ENCODE measurements at regions not wholly inside any gene's neighbourhood (a gene's known extent, or its start where the extent isn't known, plus 50 kb on each side); places are given as distances from the start of the nearest gene placed in this dataset.

DNA sequence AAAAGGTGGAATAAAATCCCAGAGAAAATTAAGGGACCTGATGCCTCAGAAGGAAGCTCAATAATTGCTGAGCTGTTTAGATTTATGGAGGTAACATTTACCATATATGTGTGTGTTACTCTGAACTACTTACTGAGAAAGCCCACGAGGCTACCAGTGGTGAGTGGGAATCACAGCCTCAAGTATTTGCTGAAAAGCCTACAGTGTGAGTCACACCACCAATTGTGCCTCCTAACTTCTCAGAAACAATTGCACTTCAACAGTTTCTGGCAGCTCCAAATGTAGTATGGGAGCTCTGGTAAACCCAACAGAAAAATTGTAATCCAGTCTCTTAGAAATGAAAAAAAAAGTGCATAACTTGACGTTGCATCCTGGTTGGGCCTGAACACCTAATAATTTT, 551.6 kb downstream of the PRDM9 start:
- no peak overlapping the region for H3K9ac ChIP-seq (ENCODE audit: low read length)
- H3K4me1 ChIP-seq (ENCODE audit: control insufficient read depth, insufficient read depth, low read length): no peaks in the 10 kb centered on the region
- no peaks in the 10 kb centered on the region for H3K27me3 ChIP-seq (ENCODE audit: control insufficient read depth, insufficient read depth, low read length)
- H3K36me3 ChIP-seq (ENCODE audit: control insufficient read depth, insufficient read depth, low read length): no peaks in the 10 kb centered on the region
- no peaks in the 10 kb centered on the region for H3K9me3 ChIP-seq (ENCODE audit: control insufficient read depth, insufficient read depth, low read depth, low read length)
- H3K4me3 ChIP-seq (ENCODE audit: low read depth, low read length): no peak overlapping the region
- H3K27ac ChIP-seq (ENCODE audit: low read depth, low read length): no peak overlapping the region

GRCh38 chr5:24059716-24060115, 552.3 kb downstream of the PRDM9 start:
- Histone ChIP-seq H3K4me3 (ENCODE audit: low read depth, low read length) (no peak overlapping the region), H3K27ac (ENCODE audit: low read depth, low read length) (no peak overlapping the region), H3K9ac (ENCODE audit: low read length) (no peak overlapping the region), H3K4me1 (ENCODE audit: control insufficient read depth, insufficient read depth, low read length) (no peaks in the 10 kb centered on the region), H3K36me3 (ENCODE audit: control insufficient read depth, insufficient read depth, low read length) (no peaks in the 10 kb centered on the region), H3K9me3 (ENCODE audit: control insufficient read depth, insufficient read depth, low read depth, low read length) (no peaks in the 10 kb centered on the region), H3K27me3 (ENCODE audit: control insufficient read depth, insufficient read depth, low read length) (no peaks in the 10 kb centered on the region)

DNA sequence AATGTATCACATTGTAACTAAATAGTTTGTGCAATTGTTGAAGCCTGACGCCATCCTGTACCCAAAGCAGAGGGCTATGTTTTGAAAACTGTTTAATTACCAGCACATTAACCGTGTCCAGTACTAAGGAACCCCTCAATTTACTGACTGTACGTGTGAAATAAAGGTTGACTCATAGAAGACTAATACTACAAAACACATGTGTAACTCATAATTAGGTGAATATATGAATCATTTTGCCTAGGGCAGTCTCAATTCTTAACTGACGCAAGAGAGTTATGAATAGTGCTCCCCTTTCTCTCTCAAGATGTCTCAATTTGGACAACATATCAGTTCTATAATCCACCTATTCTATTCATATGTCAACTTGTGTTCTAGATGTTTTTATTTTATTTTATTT, 558.4 kb downstream of the PRDM9 start:
- no peaks in the 10 kb centered on the region for H3K4me1 ChIP-seq (ENCODE audit: control insufficient read depth, insufficient read depth, low read length)
- no peak overlapping the region for H3K27ac ChIP-seq (ENCODE audit: low read depth, low read length)

DNA sequence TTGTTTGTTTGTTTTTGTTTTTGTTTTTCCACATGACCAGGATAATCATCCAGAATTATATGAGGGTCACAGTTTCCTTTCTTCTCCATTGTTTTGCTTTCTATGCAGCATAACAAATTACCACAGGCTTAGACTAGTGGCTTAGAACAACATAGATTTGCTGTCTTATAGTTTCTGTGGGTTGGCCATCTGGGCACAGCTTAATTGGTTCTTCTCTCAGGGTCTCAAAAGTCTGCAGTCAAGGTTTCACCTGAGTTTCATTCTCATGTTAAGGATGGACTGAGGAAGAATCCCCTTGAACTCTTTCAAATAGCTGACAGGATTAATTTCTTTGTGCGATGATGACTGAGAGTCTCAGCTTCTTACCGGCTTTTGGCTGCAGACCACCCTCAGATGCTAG, 559.8 kb downstream of the PRDM9 start:
- no peak overlapping the region for H3K9ac ChIP-seq (ENCODE audit: low read length)
- H3K4me3 ChIP-seq (ENCODE audit: low read depth, low read length): no peak overlapping the region
- H3K4me1 ChIP-seq (ENCODE audit: control insufficient read depth, insufficient read depth, low read length): no peaks in the 10 kb centered on the region
- no peaks in the 10 kb centered on the region for H3K27me3 ChIP-seq (ENCODE audit: control insufficient read depth, insufficient read depth, low read length)
- no peaks in the 10 kb centered on the region for H3K36me3 ChIP-seq (ENCODE audit: control insufficient read depth, insufficient read depth, low read length)
- H3K27ac ChIP-seq (ENCODE audit: low read depth, low read length): no peak overlapping the region
- no peaks in the 10 kb centered on the region for H3K9me3 ChIP-seq (ENCODE audit: control insufficient read depth, insufficient read depth, low read depth, low read length)

More for the DNA sequence above, 558.4 kb downstream of the PRDM9 start:
- no peak overlapping the region for H3K9ac ChIP-seq (ENCODE audit: low read length)
- H3K36me3 ChIP-seq (ENCODE audit: control insufficient read depth, insufficient read depth, low read length): no peaks in the 10 kb centered on the region
- no peaks in the 10 kb centered on the region for H3K9me3 ChIP-seq (ENCODE audit: control insufficient read depth, insufficient read depth, low read depth, low read length)
- no peak overlapping the region for H3K4me3 ChIP-seq (ENCODE audit: low read depth, low read length)
- no peaks in the 10 kb centered on the region for H3K27me3 ChIP-seq (ENCODE audit: control insufficient read depth, insufficient read depth, low read length)

DNA sequence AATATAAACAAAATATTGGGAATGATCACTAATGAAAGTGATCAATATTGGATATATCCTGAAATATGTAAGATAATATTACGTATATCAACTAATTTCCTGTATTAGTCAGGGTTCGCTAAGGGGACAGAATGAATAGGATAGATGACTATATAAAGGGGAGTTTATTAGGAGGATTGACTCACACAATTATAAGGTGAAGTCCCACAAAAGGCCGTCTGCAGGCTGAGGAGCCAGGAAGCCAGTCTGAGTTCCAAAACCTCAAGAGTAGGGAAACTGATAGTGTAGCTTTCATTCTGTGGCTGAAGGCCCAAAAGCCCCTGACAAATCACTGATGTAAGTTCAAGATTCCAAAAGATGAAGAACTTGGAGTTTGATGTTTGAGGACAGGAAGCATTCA, 561.1 kb downstream of the PRDM9 start:
- no peaks in the 10 kb centered on the region for H3K36me3 ChIP-seq (ENCODE audit: control insufficient read depth, insufficient read depth, low read length)
- no peaks in the 10 kb centered on the region for H3K9me3 ChIP-seq (ENCODE audit: control insufficient read depth, insufficient read depth, low read depth, low read length)
- H3K9ac ChIP-seq (ENCODE audit: low read length): no peak overlapping the region
- no peaks in the 10 kb centered on the region for H3K4me1 ChIP-seq (ENCODE audit: control insufficient read depth, insufficient read depth, low read length)
- no peaks in the 10 kb centered on the region for H3K27me3 ChIP-seq (ENCODE audit: control insufficient read depth, insufficient read depth, low read length)
- no peak overlapping the region for H3K4me3 ChIP-seq (ENCODE audit: low read depth, low read length)
- no peak overlapping the region for H3K27ac ChIP-seq (ENCODE audit: low read depth, low read length)

DNA sequence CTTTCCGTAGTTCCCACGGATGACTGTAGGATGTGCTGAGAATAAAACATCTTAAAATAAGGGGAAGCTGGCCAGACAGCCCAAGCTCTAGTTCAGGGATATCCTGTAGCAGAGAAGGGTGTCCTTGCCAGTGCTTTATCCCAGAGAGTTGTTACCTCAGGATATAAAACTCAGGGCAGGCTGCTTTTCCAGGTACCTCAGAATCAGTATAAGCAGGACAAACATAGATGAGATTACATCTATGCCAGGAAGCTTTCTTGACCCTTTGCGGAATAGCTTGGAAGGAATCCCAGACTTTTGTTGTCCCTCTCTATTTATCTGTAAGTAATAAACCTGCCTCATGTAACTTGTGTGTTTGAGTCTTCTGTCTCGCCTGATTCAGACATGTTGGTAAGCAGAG, 565.7 kb downstream of the PRDM9 start:
- no peaks in the 10 kb centered on the region for H3K36me3 ChIP-seq (ENCODE audit: control insufficient read depth, insufficient read depth, low read length)
- H3K27me3 ChIP-seq (ENCODE audit: control insufficient read depth, insufficient read depth, low read length): no peaks in the 10 kb centered on the region
- H3K9me3 ChIP-seq (ENCODE audit: control insufficient read depth, insufficient read depth, low read depth, low read length): no peaks in the 10 kb centered on the region
- H3K27ac ChIP-seq (ENCODE audit: low read depth, low read length): no peak overlapping the region
- H3K4me1 ChIP-seq (ENCODE audit: control insufficient read depth, insufficient read depth, low read length): no peaks in the 10 kb centered on the region
- no peak overlapping the region for H3K9ac ChIP-seq (ENCODE audit: low read length)
- H3K4me3 ChIP-seq (ENCODE audit: low read depth, low read length): no peak overlapping the region

GRCh38 chr5:24080046-24080445, 564.7 kb downstream of the CDH10 start:
- Histone ChIP-seq H3K4me3 (ENCODE audit: low read depth, low read length) (no peak overlapping the region), H3K9me3 (ENCODE audit: control insufficient read depth, insufficient read depth, low read depth, low read length) (no peaks in the 10 kb centered on the region), H3K4me1 (ENCODE audit: control insufficient read depth, insufficient read depth, low read length) (no peaks in the 10 kb centered on the region; the same call in 1 of the 2 replicates), H3K27ac (ENCODE audit: low read depth, low read length) (no peak overlapping the region), H3K36me3 (ENCODE audit: control insufficient read depth, insufficient read depth, low read length) (no peaks in the 10 kb centered on the region), H3K9ac (ENCODE audit: low read length) (no peak overlapping the region), H3K27me3 (ENCODE audit: control insufficient read depth, insufficient read depth, low read length) (no peaks in the 10 kb centered on the region)

DNA sequence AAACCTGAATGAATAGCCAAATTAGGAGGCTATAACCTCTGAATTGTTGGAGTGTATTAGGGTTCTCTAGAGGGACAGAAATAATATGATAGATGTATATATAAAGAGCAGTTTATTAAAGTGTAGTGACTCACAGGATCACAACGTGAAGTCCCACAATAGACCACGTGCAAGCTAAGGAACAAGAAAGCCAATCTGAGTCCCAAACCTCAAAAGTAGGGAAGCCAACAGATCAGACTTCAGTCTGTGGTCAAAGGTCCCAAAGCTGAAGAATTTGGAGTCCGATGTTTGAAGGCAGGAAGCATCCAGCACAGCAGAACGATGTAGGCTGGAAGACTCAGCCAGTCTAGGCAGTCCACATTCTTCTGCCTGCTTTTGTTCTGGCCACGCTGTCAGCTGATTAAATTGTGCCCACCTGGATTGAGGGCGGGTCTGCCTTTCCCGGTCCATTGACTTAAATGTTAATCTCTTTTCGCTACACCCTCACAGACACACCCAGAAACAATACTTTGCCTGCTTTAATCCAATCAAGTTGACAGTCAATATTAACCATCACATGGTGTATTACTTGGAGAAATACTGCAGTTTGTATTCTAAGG, 550.6 kb downstream of the CDH10 start:
- H3K9me3 ChIP-seq (ENCODE audit: control insufficient read depth, insufficient read depth, low read depth, low read length): no peaks in the 10 kb centered on the region
- H3K4me1 ChIP-seq (ENCODE audit: control insufficient read depth, insufficient read depth, low read length): no peaks in the 10 kb centered on the region
- H3K4me3 ChIP-seq (ENCODE audit: low read depth, low read length): no peak overlapping the region
- H3K27me3 ChIP-seq (ENCODE audit: control insufficient read depth, insufficient read depth, low read length): no peaks in the 10 kb centered on the region
- H3K9ac ChIP-seq (ENCODE audit: low read length): no peak overlapping the region
- no peaks in the 10 kb centered on the region for H3K36me3 ChIP-seq (ENCODE audit: control insufficient read depth, insufficient read depth, low read length)
- H3K27ac ChIP-seq (ENCODE audit: low read depth, low read length): no peak overlapping the region

GRCh38 chr5:24102010-24102409, 542.8 kb downstream of the CDH10 start:
- Histone ChIP-seq H3K4me3 (ENCODE audit: low read depth, low read length) (no peak overlapping the region), H3K27ac (ENCODE audit: low read depth, low read length) (no peak overlapping the region), H3K9me3 (ENCODE audit: control insufficient read depth, insufficient read depth, low read depth, low read length) (peaks cover 8% of the 10 kb centered on the region; the same call in 1 of the 2 replicates), H3K4me1 (ENCODE audit: control insufficient read depth, insufficient read depth, low read length) (no peaks in the 10 kb centered on the region), H3K36me3 (ENCODE audit: control insufficient read depth, insufficient read depth, low read length) (no peaks in the 10 kb centered on the region), H3K9ac (ENCODE audit: low read length) (no peak overlapping the region), H3K27me3 (ENCODE audit: control insufficient read depth, insufficient read depth, low read length) (no peaks in the 10 kb centered on the region)

GRCh38 chr5:24103451-24104023, 541.2 kb downstream of the CDH10 start:
- no peak overlapping the region for H3K4me3 ChIP-seq (ENCODE audit: low read depth, low read length)
- H3K4me1 ChIP-seq (ENCODE audit: control insufficient read depth, insufficient read depth, low read length): no peaks in the 10 kb centered on the region
- no peaks in the 10 kb centered on the region for H3K27me3 ChIP-seq (ENCODE audit: control insufficient read depth, insufficient read depth, low read length)
- no peaks in the 10 kb centered on the region for H3K36me3 ChIP-seq (ENCODE audit: control insufficient read depth, insufficient read depth, low read length)
- peaks cover 8% of the 10 kb centered on the region; the same call in 1 of the 2 replicates for H3K9me3 ChIP-seq (ENCODE audit: control insufficient read depth, insufficient read depth, low read depth, low read length)
- H3K27ac ChIP-seq (ENCODE audit: low read depth, low read length): no peak overlapping the region
- no peak overlapping the region for H3K9ac ChIP-seq (ENCODE audit: low read length)

DNA sequence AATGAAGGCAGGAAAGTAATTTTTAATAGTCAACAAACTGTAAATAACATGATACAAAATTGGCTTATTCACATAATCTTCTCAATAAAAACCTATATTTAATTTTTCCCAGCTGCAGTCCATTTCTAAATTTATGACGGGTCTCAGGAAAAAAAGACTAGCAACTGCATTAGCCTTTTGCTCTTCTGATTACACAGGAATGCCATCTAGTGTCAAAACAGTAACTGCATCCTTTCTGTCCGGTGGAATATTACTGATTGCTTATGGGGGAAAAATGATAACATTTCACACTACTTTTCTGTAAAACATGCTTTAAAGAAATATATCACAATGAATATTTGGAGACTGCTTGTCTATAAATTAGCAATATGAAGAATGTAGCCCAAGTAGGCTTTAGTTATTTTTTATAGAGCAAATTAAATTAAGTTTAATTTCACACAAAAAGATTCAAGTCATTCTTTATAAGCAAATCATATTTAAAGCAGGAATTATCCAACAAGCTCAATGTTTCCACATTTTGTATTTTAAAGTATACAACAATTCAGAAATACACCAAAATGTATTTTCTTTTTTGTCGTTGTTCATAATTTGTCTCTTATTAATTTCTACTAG, 534.7 kb downstream of the CDH10 start:
- Histone ChIP-seq H3K36me3 (ENCODE audit: control insufficient read depth, insufficient read depth, low read length) (no peaks in the 10 kb centered on the region), H3K27ac (ENCODE audit: low read depth, low read length) (no peak overlapping the region), H3K27me3 (ENCODE audit: control insufficient read depth, insufficient read depth, low read length) (no peaks in the 10 kb centered on the region), H3K9me3 (ENCODE audit: control insufficient read depth, insufficient read depth, low read depth, low read length) (peaks cover 5% of the 10 kb centered on the region; the same call in 1 of the 2 replicates), H3K4me1 (ENCODE audit: control insufficient read depth, insufficient read depth, low read length) (no peaks in the 10 kb centered on the region), H3K4me3 (ENCODE audit: low read depth, low read length) (no peak overlapping the region), H3K9ac (ENCODE audit: low read length) (no peak overlapping the region)
